ENCODE measurements at regions not wholly inside any gene's neighbourhood (a gene's known extent, or its start where the extent isn't known, plus 50 kb on each side); places are given as distances from the start of the nearest gene placed in this dataset.

- Histone ChIP-seq H3K4me1 (replicated peaks) (no peaks in the 10 kb centered on the region), H3K27me3 (replicated peaks; ENCODE audit: insufficient read depth) (no peaks in the 10 kb centered on the region), H3K27ac (no peak overlapping the region), H3K9me3 (no peaks in the 10 kb centered on the region), H3K36me3 (no peaks in the 10 kb centered on the region), H3K4me3 (no peak overlapping the region)
- WGBS = 8% methylated on average over 17 of the region's 17 CpGs
- intact Hi-C loops (cut with DNase I) = no loop called here
- no peak for DNase-seq (ENCODE audit: low spot score)
- TF ChIP-seq CTCF (IDR thresholded peaks at IDR 0.05) (no peak), POLR2AphosphoS5 (IDR thresholded peaks at IDR 0.05) (no peak), POLR2A (IDR thresholded peaks at IDR 0.05) (no peak)
Observed at GRCh38 chr6:100281471-100281901, 183.2 kb downstream of the SIM1 start.

- intact Hi-C loops (cut with DNase I) = no loop called here
- Histone ChIP-seq H3K36me3 (no peaks in the 10 kb centered on the region), H3K4me3 (no peak overlapping the region), H3K27ac (no peak overlapping the region), H3K9me3 (no peaks in the 10 kb centered on the region), H3K4me1 (replicated peaks) (no peaks in the 10 kb centered on the region), H3K27me3 (replicated peaks; ENCODE audit: insufficient read depth) (no peaks in the 10 kb centered on the region)
- DNase-seq (ENCODE audit: low spot score) = no peak
- 74% methylated on average over 3 of the region's 3 CpGs for WGBS
- no peak for TF ChIP-seq POLR2A (IDR thresholded peaks at IDR 0.05)
- no peak for TF ChIP-seq POLR2AphosphoS5 (IDR thresholded peaks at IDR 0.05)
- no peak for TF ChIP-seq CTCF (IDR thresholded peaks at IDR 0.05)
Observed at GRCh38 chr6:100276311-100277057, 188.2 kb downstream of the SIM1 start.

- Histone ChIP-seq H3K27me3 (replicated peaks; ENCODE audit: insufficient read depth) (no peaks in the 10 kb centered on the region), H3K9me3 (no peaks in the 10 kb centered on the region), H3K4me3 (no peak overlapping the region), H3K36me3 (no peaks in the 10 kb centered on the region), H3K27ac (no peak overlapping the region), H3K4me1 (replicated peaks) (no peaks in the 10 kb centered on the region)
- intact Hi-C loops (cut with DNase I) = no loop called here
- TF ChIP-seq POLR2A (IDR thresholded peaks at IDR 0.05) (no peak), CTCF (IDR thresholded peaks at IDR 0.05) (no peak), POLR2AphosphoS5 (IDR thresholded peaks at IDR 0.05) (no peak)
- 83% methylated on average over 1 of the region's 1 CpG for WGBS
- no peak for DNase-seq (ENCODE audit: low spot score)
Observed at GRCh38 chr6:100274147-100274546, 190.6 kb downstream of the SIM1 start.

- WGBS = 87% methylated on average over 2 of the region's 2 CpGs
- no peaks in the 10 kb centered on the region for H3K36me3 ChIP-seq
- intact Hi-C loops (cut with DNase I) = no loop called here
- no peaks in the 10 kb centered on the region for H3K9me3 ChIP-seq
- no peaks in the 10 kb centered on the region for H3K27me3 ChIP-seq (replicated peaks; ENCODE audit: insufficient read depth)
- no peak overlapping the region for H3K4me3 ChIP-seq
- DNase-seq (ENCODE audit: low spot score) = no peak
- H3K4me1 ChIP-seq (replicated peaks) = no peaks in the 10 kb centered on the region
- TF ChIP-seq POLR2A (IDR thresholded peaks at IDR 0.05) (no peak), POLR2AphosphoS5 (IDR thresholded peaks at IDR 0.05) (no peak), CTCF (IDR thresholded peaks at IDR 0.05) (no peak)
- no peak overlapping the region for H3K27ac ChIP-seq
Observed at GRCh38 chr6:100271625-100272024, 193.1 kb downstream of the SIM1 start.

- Histone ChIP-seq H3K9me3 (no peaks in the 10 kb centered on the region), H3K4me3 (no peak overlapping the region), H3K4me1 (replicated peaks) (no peaks in the 10 kb centered on the region), H3K27ac (no peak overlapping the region), H3K27me3 (replicated peaks; ENCODE audit: insufficient read depth) (no peaks in the 10 kb centered on the region), H3K36me3 (no peaks in the 10 kb centered on the region)
- DNase-seq (ENCODE audit: low spot score) = no peak
- intact Hi-C loops (cut with DNase I) = no loop called here
- 91% methylated on average over 5 of the region's 5 CpGs for WGBS
- no peak for TF ChIP-seq POLR2A (IDR thresholded peaks at IDR 0.05)
- no peak for TF ChIP-seq CTCF (IDR thresholded peaks at IDR 0.05)
- TF ChIP-seq POLR2AphosphoS5 (IDR thresholded peaks at IDR 0.05) = no peak
Observed at GRCh38 chr6:100271202-100271601, 193.5 kb downstream of the SIM1 start.

Data from prostate gland (tissue), 2 donors.